ENCODE measurements at regions not wholly inside any gene's neighbourhood (a gene's known extent, or its start where the extent isn't known, plus 50 kb on each side); places are given as distances from the start of the nearest gene placed in this dataset.

GRCh38 chr6:14834851-14835530, 410.9 kb upstream of the JARID2 start:
- peaks cover 0 to 3% (median 0%) of the 10 kb centered on the region in 4 experiments for H3K4me1 ChIP-seq (ENCODE audit: control extremely low read depth in 1 of 4, control insufficient read depth in 4 of 4, insufficient read depth in 4 of 4, low read length in 3 of 4)
- no peak overlapping the region for H3K27ac ChIP-seq (ENCODE audit: insufficient read depth in 1 of 2, low read depth in 1 of 2, low read length in 2 of 2, poor library complexity in 1 of 2, severe bottlenecking in 2 of 2)
- CTCF ChIA-PET: no interaction called here
- H3K36me3 ChIP-seq (ENCODE audit: control insufficient read depth in 4 of 4, insufficient read depth in 4 of 4, low read length in 3 of 4): no peaks in the 10 kb centered on the region
- POLR2A ChIA-PET: no interaction called here
- no peak for DNase-seq
- H3K9me3 ChIP-seq (ENCODE audit: control extremely low read depth in 1 of 5, control insufficient read depth in 4 of 5, insufficient read depth in 2 of 5, low read depth in 1 of 5, low read length in 4 of 5): no peaks in the 10 kb centered on the region
- WGBS (ENCODE audit: insufficient coverage): 100% methylated on average over 1 of the region's 4 CpGs
- H3K27me3 ChIP-seq (replicated peaks in 2 of 5; ENCODE audit: control insufficient read depth in 4 of 5, insufficient read depth in 5 of 5, low read length in 4 of 5): peaks cover 0 to 2% (median 0%) of the 10 kb centered on the region in 5 experiments
- no peak overlapping the region for H3K4me3 ChIP-seq (ENCODE audit: control insufficient read depth in 1 of 7, extremely low read depth in 1 of 7, insufficient read depth in 4 of 7, low read depth in 2 of 7, low read length in 6 of 7)

- WGBS (ENCODE audit: insufficient coverage): 80% methylated on average over 2 of the region's 3 CpGs
Measured at GRCh38 chr6:14837435-14837834, 408.4 kb upstream of the JARID2 start.

GRCh38 chr6:14838133-14838583, 407.7 kb upstream of the JARID2 start:
- H3K9me3 ChIP-seq (ENCODE audit: control extremely low read depth in 1 of 5, control insufficient read depth in 4 of 5, insufficient read depth in 2 of 5, low read depth in 1 of 5, low read length in 4 of 5): no peaks in the 10 kb centered on the region
- ChIA-PET POLR2A (no interaction called here), CTCF (interaction anchor here (1.1 kb wide), 1 partner anchor 12 kb away, joined by 3 read pairs; no protein-coding TSS in a partner anchor)
- no peaks in the 10 kb centered on the region for H3K36me3 ChIP-seq (ENCODE audit: control insufficient read depth in 4 of 4, insufficient read depth in 4 of 4, low read length in 3 of 4)
- 96% methylated on average over 2 of the region's 4 CpGs for WGBS (ENCODE audit: insufficient coverage)
- H3K4me3 ChIP-seq (ENCODE audit: control insufficient read depth in 1 of 7, extremely low read depth in 1 of 7, insufficient read depth in 4 of 7, low read depth in 2 of 7, low read length in 6 of 7): no peak overlapping the region
- H3K4me1 ChIP-seq (ENCODE audit: control extremely low read depth in 1 of 4, control insufficient read depth in 4 of 4, insufficient read depth in 4 of 4, low read length in 3 of 4): peaks cover 0 to 3% (median 0%) of the 10 kb centered on the region in 4 experiments
- no peak for DNase-seq
- no peak overlapping the region for H3K27ac ChIP-seq (ENCODE audit: insufficient read depth in 1 of 2, low read depth in 1 of 2, low read length in 2 of 2, poor library complexity in 1 of 2, severe bottlenecking in 2 of 2)
- peaks cover 0 to 2% (median 0%) of the 10 kb centered on the region in 5 experiments for H3K27me3 ChIP-seq (replicated peaks in 2 of 5; ENCODE audit: control insufficient read depth in 4 of 5, insufficient read depth in 5 of 5, low read length in 4 of 5)

More at GRCh38 chr6:14837435-14837834, 408.4 kb upstream of the JARID2 start:
- ChIA-PET CTCF (interaction anchor here (1.1 kb wide), 1 partner anchor 13 kb away, joined by 3 read pairs; no protein-coding TSS in a partner anchor), POLR2A (no interaction called here)
- H3K27ac ChIP-seq (ENCODE audit: insufficient read depth in 1 of 2, low read depth in 1 of 2, low read length in 2 of 2, poor library complexity in 1 of 2, severe bottlenecking in 2 of 2): no peak overlapping the region
- peaks cover 0 to 2% (median 0%) of the 10 kb centered on the region in 5 experiments for H3K27me3 ChIP-seq (replicated peaks in 2 of 5; ENCODE audit: control insufficient read depth in 4 of 5, insufficient read depth in 5 of 5, low read length in 4 of 5)
- H3K9me3 ChIP-seq (ENCODE audit: control extremely low read depth in 1 of 5, control insufficient read depth in 4 of 5, insufficient read depth in 2 of 5, low read depth in 1 of 5, low read length in 4 of 5): no peaks in the 10 kb centered on the region
- H3K4me1 ChIP-seq (ENCODE audit: control extremely low read depth in 1 of 4, control insufficient read depth in 4 of 4, insufficient read depth in 4 of 4, low read length in 3 of 4): peaks cover 0 to 3% (median 0%) of the 10 kb centered on the region in 4 experiments
- DNase-seq: no peak
- no peaks in the 10 kb centered on the region for H3K36me3 ChIP-seq (ENCODE audit: control insufficient read depth in 4 of 4, insufficient read depth in 4 of 4, low read length in 3 of 4)
- H3K4me3 ChIP-seq (ENCODE audit: control insufficient read depth in 1 of 7, extremely low read depth in 1 of 7, insufficient read depth in 4 of 7, low read depth in 2 of 7, low read length in 6 of 7): no peak overlapping the region

- WGBS (ENCODE audit: insufficient coverage): 92% methylated on average over 4 of the region's 8 CpGs
- no peak overlapping the region for H3K4me3 ChIP-seq (ENCODE audit: control insufficient read depth in 1 of 7, extremely low read depth in 1 of 7, insufficient read depth in 4 of 7, low read depth in 2 of 7, low read length in 6 of 7)
- H3K36me3 ChIP-seq (ENCODE audit: control insufficient read depth in 4 of 4, insufficient read depth in 4 of 4, low read length in 3 of 4): no peaks in the 10 kb centered on the region
- H3K27ac ChIP-seq (ENCODE audit: insufficient read depth in 1 of 2, low read depth in 1 of 2, low read length in 2 of 2, poor library complexity in 1 of 2, severe bottlenecking in 2 of 2): no peak overlapping the region
- H3K9me3 ChIP-seq (ENCODE audit: control extremely low read depth in 1 of 5, control insufficient read depth in 4 of 5, insufficient read depth in 2 of 5, low read depth in 1 of 5, low read length in 4 of 5): no peaks in the 10 kb centered on the region
- POLR2A ChIA-PET: no interaction called here
- H3K27me3 ChIP-seq (replicated peaks in 2 of 5; ENCODE audit: control insufficient read depth in 4 of 5, insufficient read depth in 5 of 5, low read length in 4 of 5): peaks cover 0 to 2% (median 0%) of the 10 kb centered on the region in 5 experiments
- no peak for DNase-seq
- peaks cover 0 to 2% (median 0%) of the 10 kb centered on the region in 4 experiments for H3K4me1 ChIP-seq (ENCODE audit: control extremely low read depth in 1 of 4, control insufficient read depth in 4 of 4, insufficient read depth in 4 of 4, low read length in 3 of 4)
- CTCF ChIA-PET: interaction anchor here (1.1 to 1.4 kb wide), 2 partner anchors 9 to 18 kb away, joined by 3 to 4 read pairs; no protein-coding TSS in a partner anchor
Measured at GRCh38 chr6:14841901-14842421, 403.9 kb upstream of the JARID2 start.

- Histone ChIP-seq H3K27ac (ENCODE audit: insufficient read depth in 1 of 2, low read depth in 1 of 2, low read length in 2 of 2, poor library complexity in 1 of 2, severe bottlenecking in 2 of 2) (no peak overlapping the region), H3K9me3 (ENCODE audit: control extremely low read depth in 1 of 5, control insufficient read depth in 4 of 5, insufficient read depth in 2 of 5, low read depth in 1 of 5, low read length in 4 of 5) (no peaks in the 10 kb centered on the region), H3K36me3 (ENCODE audit: control insufficient read depth in 4 of 4, insufficient read depth in 4 of 4, low read length in 3 of 4) (no peaks in the 10 kb centered on the region), H3K27me3 (replicated peaks in 2 of 5; ENCODE audit: control insufficient read depth in 4 of 5, insufficient read depth in 5 of 5, low read length in 4 of 5) (no peaks in the 10 kb centered on the region), H3K4me1 (ENCODE audit: control extremely low read depth in 1 of 4, control insufficient read depth in 4 of 4, insufficient read depth in 4 of 4, low read length in 3 of 4) (no peaks in the 10 kb centered on the region), H3K4me3 (ENCODE audit: control insufficient read depth in 1 of 7, extremely low read depth in 1 of 7, insufficient read depth in 4 of 7, low read depth in 2 of 7, low read length in 6 of 7) (no peak overlapping the region)
- ChIA-PET POLR2A (no interaction called here), CTCF (no interaction called here)
- WGBS (ENCODE audit: insufficient coverage): 97% methylated on average over 11 of the region's 17 CpGs
- DNase-seq: no peak
Measured at GRCh38 chr6:14844411-14844810, 401.5 kb upstream of the JARID2 start.

- 100% methylated on average over 1 of the region's 3 CpGs for WGBS (ENCODE audit: insufficient coverage)
- H3K36me3 ChIP-seq (ENCODE audit: control insufficient read depth in 4 of 4, insufficient read depth in 4 of 4, low read length in 3 of 4): no peaks in the 10 kb centered on the region
- POLR2A ChIA-PET: no interaction called here
- no peak overlapping the region for H3K27ac ChIP-seq (ENCODE audit: insufficient read depth in 1 of 2, low read depth in 1 of 2, low read length in 2 of 2, poor library complexity in 1 of 2, severe bottlenecking in 2 of 2)
- no peak for DNase-seq
- H3K27me3 ChIP-seq (replicated peaks in 2 of 5; ENCODE audit: control insufficient read depth in 4 of 5, insufficient read depth in 5 of 5, low read length in 4 of 5): no peaks in the 10 kb centered on the region
- CTCF ChIA-PET: no interaction called here
- H3K4me3 ChIP-seq (ENCODE audit: control insufficient read depth in 1 of 7, extremely low read depth in 1 of 7, insufficient read depth in 4 of 7, low read depth in 2 of 7, low read length in 6 of 7): no peak overlapping the region
- no peaks in the 10 kb centered on the region for H3K9me3 ChIP-seq (ENCODE audit: control extremely low read depth in 1 of 5, control insufficient read depth in 4 of 5, insufficient read depth in 2 of 5, low read depth in 1 of 5, low read length in 4 of 5)
- H3K4me1 ChIP-seq (ENCODE audit: control extremely low read depth in 1 of 4, control insufficient read depth in 4 of 4, insufficient read depth in 4 of 4, low read length in 3 of 4): no peaks in the 10 kb centered on the region
Measured at GRCh38 chr6:14848019-14848418, 397.9 kb upstream of the JARID2 start.

GRCh38 chr6:14849185-14849584, 396.7 kb upstream of the JARID2 start:
- Histone ChIP-seq H3K27me3 (replicated peaks in 2 of 5; ENCODE audit: control insufficient read depth in 4 of 5, insufficient read depth in 5 of 5, low read length in 4 of 5) (no peaks in the 10 kb centered on the region), H3K4me1 (ENCODE audit: control extremely low read depth in 1 of 4, control insufficient read depth in 4 of 4, insufficient read depth in 4 of 4, low read length in 3 of 4) (no peaks in the 10 kb centered on the region), H3K9me3 (ENCODE audit: control extremely low read depth in 1 of 5, control insufficient read depth in 4 of 5, insufficient read depth in 2 of 5, low read depth in 1 of 5, low read length in 4 of 5) (no peaks in the 10 kb centered on the region), H3K4me3 (ENCODE audit: control insufficient read depth in 1 of 7, extremely low read depth in 1 of 7, insufficient read depth in 4 of 7, low read depth in 2 of 7, low read length in 6 of 7) (no peak overlapping the region), H3K27ac (ENCODE audit: insufficient read depth in 1 of 2, low read depth in 1 of 2, low read length in 2 of 2, poor library complexity in 1 of 2, severe bottlenecking in 2 of 2) (no peak overlapping the region), H3K36me3 (ENCODE audit: control insufficient read depth in 4 of 4, insufficient read depth in 4 of 4, low read length in 3 of 4) (no peaks in the 10 kb centered on the region)
- DNase-seq: no peak
- CTCF ChIA-PET: interaction anchor here (1.3 kb wide), 2 partner anchors 11 to 16 kb away, joined by 3 read pairs; no protein-coding TSS in a partner anchor
- POLR2A ChIA-PET: no interaction called here

Data from common myeloid progenitor, CD34-positive (primary cell).